Natural killer cell (primary cell): ENCODE measurements at regions not wholly inside any gene's neighbourhood (a gene's known extent, or its start where the extent isn't known, plus 50 kb on each side); places are given as distances from the start of the nearest gene placed in this dataset.

Experiments
- ATAC-seq, 3 donors: fragments of 150-1000 bp in 2 of 3; fragments of 200-7000 bp in 1 of 3; cut with Tn5 transposase; 1 replicate in 1 of 3; 2 replicates in 2 of 3; pipeline ENCODE4 v1.10.0; 2021; ENCODE audit warnings: mild to moderate bottlenecking in 2 of 3, moderate library complexity in 2 of 3
- DNase-seq, 2 donors: peaks; one replicate each; pipeline versions ENCODE4 v3.0.0 to v3.0.0-alpha.2; 2013 to 2021; ENCODE audit warnings: mixed read lengths in 1 of 2
- H3K27ac ChIP-seq: one replicate; pipeline ENCODE4 v1.5.1; 2013; ENCODE audit warnings: mild to moderate bottlenecking, low read length
- H3K27me3 ChIP-seq: one replicate; pipeline ENCODE4 v1.6.1; 2013; ENCODE audit warnings: low read length; ENCODE audit not compliant: control insufficient read depth, insufficient read depth
- H3K36me3 ChIP-seq: one replicate; pipeline ENCODE4 v1.6.1; 2013; ENCODE audit warnings: low read length; ENCODE audit not compliant: control insufficient read depth, insufficient read depth
- H3K4me1 ChIP-seq: one replicate; pipeline ENCODE4 v1.6.1; 2013; ENCODE audit warnings: low read length; ENCODE audit not compliant: control insufficient read depth, insufficient read depth
- H3K4me3 ChIP-seq: one replicate; pipeline ENCODE4 v1.5.1; 2013; ENCODE audit warnings: low read length
- H3K9me3 ChIP-seq: one replicate; pipeline ENCODE4 v1.6.1; 2013; ENCODE audit warnings: low read length; ENCODE audit not compliant: control insufficient read depth, insufficient read depth
- H3K27ac Mint-ChIP-seq, 2 donors: one replicate each; pipeline ENCODE4 v1.8.0; 2022; ENCODE audit warnings: mild to moderate bottlenecking in 2 of 2, mixed read lengths in 2 of 2, moderate library complexity in 1 of 2
- H3K27me3 Mint-ChIP-seq, 2 donors: one replicate each; pipeline ENCODE4 v1.8.0; 2022; ENCODE audit warnings: low read depth in 2 of 2, mixed read lengths in 2 of 2
- H3K36me3 Mint-ChIP-seq: one replicate; pipeline ENCODE4 v1.8.0; 2022; ENCODE audit warnings: mixed read lengths
- H3K4me1 Mint-ChIP-seq, 2 donors: one replicate each; pipeline ENCODE4 v1.8.0; 2022; ENCODE audit warnings: mixed read lengths in 2 of 2
- H3K4me3 Mint-ChIP-seq: one replicate; pipeline ENCODE4 v1.8.0; 2022; ENCODE audit warnings: mild to moderate bottlenecking, moderate library complexity, mixed read lengths
- H3K9me3 Mint-ChIP-seq, 2 donors: one replicate each; pipeline ENCODE4 v1.8.0; 2022; ENCODE audit warnings: mixed read lengths in 2 of 2
- CTCF ChIP-seq: fragments of 200-600 bp; IDR thresholded peaks from one replicate; pipeline ENCODE4 v1.8.0; 2022; ENCODE audit warnings: antibody characterized with exemption
- WGBS: methylation state at CpG from one replicate; pipeline ENCODE4 v1.1.7; 2013; ENCODE audit warnings: missing lambda C conversion rate; ENCODE audit not compliant: insufficient coverage; 5-methylcytosine and 5-hydroxymethylcytosine counted together
- intact Hi-C: fragments of 100-400 bp; cut with micrococcal nuclease; formaldehyde crosslinking; loops from one replicate; pipeline ENCODE4 v1.14.2; 2022

- Mint-ChIP-seq H3K9me3 (no peaks in the 10 kb centered on the region), H3K36me3 (no peaks in the 10 kb centered on the region), H3K27ac (no peak overlapping the region), H3K27me3 (peaks cover 11 to 34% of the 10 kb centered on the region in 2 donors), H3K4me1 (no peaks in the 10 kb centered on the region), H3K4me3 (no peak overlapping the region)
- intact Hi-C loops = no loop called here
- DNase-seq = no peak
- no peaks in the 10 kb centered on the region for H3K9me3 ChIP-seq
- 80% methylated on average over 2 of the region's 2 CpGs for WGBS
- no peak overlapping the region for H3K4me3 ChIP-seq
- no peaks in the 10 kb centered on the region for H3K27me3 ChIP-seq
- H3K36me3 ChIP-seq = no peaks in the 10 kb centered on the region
- TF ChIP-seq CTCF = no peak
- no peak for ATAC-seq
- H3K27ac ChIP-seq = no peak overlapping the region
- H3K4me1 ChIP-seq = no peaks in the 10 kb centered on the region
Observed at GRCh38 chr9:19940811-19941535, 152.1 kb upstream of the SLC24A2 start.

- no peak for TF ChIP-seq CTCF
- H3K36me3 ChIP-seq = no peaks in the 10 kb centered on the region
- ATAC-seq = no peak
- H3K27ac ChIP-seq = no peak overlapping the region
- WGBS = 60% methylated on average over 5 of the region's 5 CpGs
- no peak overlapping the region for H3K4me3 Mint-ChIP-seq
- peaks cover under 1% of the 10 kb centered on the region for H3K4me1 ChIP-seq
- DNase-seq = no peak
- no peaks in the 10 kb centered on the region for H3K27me3 ChIP-seq
- H3K27me3 Mint-ChIP-seq = peaks cover 11 to 29% of the 10 kb centered on the region in 2 donors
- H3K36me3 Mint-ChIP-seq = no peaks in the 10 kb centered on the region
- intact Hi-C loops = no loop called here
- no peak overlapping the region for H3K27ac Mint-ChIP-seq
- no peaks in the 10 kb centered on the region for H3K9me3 Mint-ChIP-seq
- H3K4me3 ChIP-seq = no peak overlapping the region
- H3K9me3 ChIP-seq = no peaks in the 10 kb centered on the region
- peaks cover 0 to under 1% of the 10 kb centered on the region in 2 donors for H3K4me1 Mint-ChIP-seq
Observed at GRCh38 chr9:19939734-19940278, 151.0 kb upstream of the SLC24A2 start.

- no peaks in the 10 kb centered on the region for H3K9me3 ChIP-seq
- DNase-seq (no peak), ATAC-seq (no peak)
- Mint-ChIP-seq H3K4me1 (peaks cover 0 to 7% of the 10 kb centered on the region in 2 donors), H3K9me3 (no peaks in the 10 kb centered on the region), H3K36me3 (no peaks in the 10 kb centered on the region), H3K27me3 (peaks cover 14 to 24% of the 10 kb centered on the region in 2 donors), H3K27ac (no peak overlapping the region), H3K4me3 (no peak overlapping the region)
- WGBS = 90% methylated on average over 5 of the region's 6 CpGs
- no peak for TF ChIP-seq CTCF
- H3K36me3 ChIP-seq = no peaks in the 10 kb centered on the region
- intact Hi-C loops = no loop called here
- no peak overlapping the region for H3K4me3 ChIP-seq
- H3K27ac ChIP-seq = no peak overlapping the region
- no peaks in the 10 kb centered on the region for H3K27me3 ChIP-seq
- H3K4me1 ChIP-seq = peaks cover 6% of the 10 kb centered on the region
Observed at GRCh38 chr9:19938990-19939733, 150.3 kb upstream of the SLC24A2 start.
